Smooth muscle cell (in vitro differentiated cells): ENCODE measurements at regions not wholly inside any gene's neighbourhood (a gene's known extent, or its start where the extent isn't known, plus 50 kb on each side); places are given as distances from the start of the nearest gene placed in this dataset.

ENCODE experiments used
- DNase-seq: peaks from one replicate; lab custom pipeline; 2025; ENCODE audit not compliant: unreplicated experiment; lab: John Stamatoyannopoulos, UW
- H2AFZ ChIP-seq: fragments of 200-600 bp; sonication (generic); 2 replicates; pipeline ENCODE4 v1.6.0; 2016; ENCODE audit warnings: antibody characterized with exemption, low read depth, mild to moderate bottlenecking
- H3F3A ChIP-seq: fragments of 200-600 bp; sonication (generic); 2 replicates; pipeline ENCODE4 v1.6.0; 2017; ENCODE audit warnings: antibody characterized with exemption, low read depth
- H3K27ac ChIP-seq: fragments of 200-600 bp; sonication (generic); 2 replicates; pipeline ENCODE4 v1.5.1; 2016; ENCODE audit warnings: low read depth, mild to moderate bottlenecking
- H3K27me3 ChIP-seq: fragments of 200-600 bp; sonication (generic); 2 replicates; pipeline ENCODE4 v1.6.1; 2016; ENCODE audit warnings: low read depth, mild to moderate bottlenecking
- H3K36me3 ChIP-seq: fragments of 200-600 bp; sonication (generic); 2 replicates; pipeline ENCODE4 v1.5.1; 2016; ENCODE audit warnings: low read depth
- H3K4me1 ChIP-seq: fragments of 200-600 bp; sonication (generic); 2 replicates; pipeline ENCODE4 v1.5.1; 2016; ENCODE audit warnings: low read depth
- H3K4me2 ChIP-seq: fragments of 200-600 bp; sonication (generic); 2 replicates; pipeline ENCODE4 v1.6.0; 2016; ENCODE audit warnings: mild to moderate bottlenecking
- H3K4me3 ChIP-seq: fragments of 200-600 bp; sonication (generic); 2 replicates; pipeline ENCODE4 v1.5.1; 2016; ENCODE audit warnings: mild to moderate bottlenecking
- H3K79me2 ChIP-seq: fragments of 200-600 bp; sonication (generic); 2 replicates; pipeline ENCODE4 v1.6.0; 2016; ENCODE audit warnings: low read depth, mild to moderate bottlenecking
- H3K9ac ChIP-seq: fragments of 200-600 bp; sonication (generic); 2 replicates; pipeline ENCODE4 v1.6.0; 2016; ENCODE audit warnings: low read depth
- H3K9me3 ChIP-seq: fragments of 200-600 bp; sonication (generic); replicated peaks from 2 replicates; pipeline ENCODE4 v1.5.1; 2016; ENCODE audit warnings: low read depth
- H4K20me1 ChIP-seq: fragments of 200-600 bp; sonication (generic); 2 replicates; pipeline ENCODE4 v1.6.0; 2016; ENCODE audit warnings: low read depth
- WGBS: methylation state at CpG from one replicate; pipeline ENCODE4 v1.1.7; 2016; ENCODE audit warnings: low lambda C conversion rate; 5-methylcytosine and 5-hydroxymethylcytosine counted together
- TF ChIP-seq, protein P1 (sequence below): fragments of 200-600 bp; sonication (generic); IDR thresholded peaks from 2 replicates; pipeline ENCODE4 v1.5.1; 2017; ENCODE audit warnings: borderline replicate concordance, mild to moderate bottlenecking, antibody characterized with exemption; ENCODE audit not compliant: insufficient read depth, poor library complexity, severe bottlenecking

DNA sequence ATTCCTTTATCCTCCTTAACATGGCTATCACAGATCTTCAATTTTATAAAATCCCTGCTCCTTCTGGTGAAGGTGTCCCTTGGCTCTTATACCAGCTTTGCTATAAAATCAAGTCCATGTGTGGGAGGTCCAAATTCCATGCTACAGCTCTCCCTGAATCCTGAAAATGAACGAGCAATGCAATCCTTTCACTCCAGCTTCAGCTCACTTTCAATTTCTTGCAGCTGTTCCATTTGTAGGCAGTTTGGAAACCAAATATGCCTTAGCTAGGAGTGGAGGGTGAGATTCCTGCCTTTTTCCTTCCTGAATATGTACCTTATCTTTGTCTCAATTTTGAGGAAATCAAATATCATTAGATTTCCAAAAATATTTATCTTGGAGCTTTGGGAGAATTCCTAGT lies 402.6 kb downstream of the TTLL7 start:
- no peaks in the 10 kb centered on the region for H3K9me3 ChIP-seq
- H3K36me3 ChIP-seq: no peaks in the 10 kb centered on the region
- no peak overlapping the region for H3K4me3 ChIP-seq
- no peak for DNase-seq
- TF ChIP-seq, protein P1, sequence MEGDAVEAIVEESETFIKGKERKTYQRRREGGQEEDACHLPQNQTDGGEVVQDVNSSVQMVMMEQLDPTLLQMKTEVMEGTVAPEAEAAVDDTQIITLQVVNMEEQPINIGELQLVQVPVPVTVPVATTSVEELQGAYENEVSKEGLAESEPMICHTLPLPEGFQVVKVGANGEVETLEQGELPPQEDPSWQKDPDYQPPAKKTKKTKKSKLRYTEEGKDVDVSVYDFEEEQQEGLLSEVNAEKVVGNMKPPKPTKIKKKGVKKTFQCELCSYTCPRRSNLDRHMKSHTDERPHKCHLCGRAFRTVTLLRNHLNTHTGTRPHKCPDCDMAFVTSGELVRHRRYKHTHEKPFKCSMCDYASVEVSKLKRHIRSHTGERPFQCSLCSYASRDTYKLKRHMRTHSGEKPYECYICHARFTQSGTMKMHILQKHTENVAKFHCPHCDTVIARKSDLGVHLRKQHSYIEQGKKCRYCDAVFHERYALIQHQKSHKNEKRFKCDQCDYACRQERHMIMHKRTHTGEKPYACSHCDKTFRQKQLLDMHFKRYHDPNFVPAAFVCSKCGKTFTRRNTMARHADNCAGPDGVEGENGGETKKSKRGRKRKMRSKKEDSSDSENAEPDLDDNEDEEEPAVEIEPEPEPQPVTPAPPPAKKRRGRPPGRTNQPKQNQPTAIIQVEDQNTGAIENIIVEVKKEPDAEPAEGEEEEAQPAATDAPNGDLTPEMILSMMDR: no peak
- H2AFZ ChIP-seq: no peak overlapping the region
- no peaks in the 10 kb centered on the region for H4K20me1 ChIP-seq
- no peaks in the 10 kb centered on the region for H3F3A ChIP-seq
- H3K79me2 ChIP-seq: no peaks in the 10 kb centered on the region
- no peak overlapping the region for H3K4me2 ChIP-seq
- WGBS: 83% methylated on average over 1 of the region's 1 CpG
- no peak overlapping the region for H3K27ac ChIP-seq
- H3K27me3 ChIP-seq: no peaks in the 10 kb centered on the region
- no peak overlapping the region for H3K9ac ChIP-seq
- no peaks in the 10 kb centered on the region for H3K4me1 ChIP-seq

DNA sequence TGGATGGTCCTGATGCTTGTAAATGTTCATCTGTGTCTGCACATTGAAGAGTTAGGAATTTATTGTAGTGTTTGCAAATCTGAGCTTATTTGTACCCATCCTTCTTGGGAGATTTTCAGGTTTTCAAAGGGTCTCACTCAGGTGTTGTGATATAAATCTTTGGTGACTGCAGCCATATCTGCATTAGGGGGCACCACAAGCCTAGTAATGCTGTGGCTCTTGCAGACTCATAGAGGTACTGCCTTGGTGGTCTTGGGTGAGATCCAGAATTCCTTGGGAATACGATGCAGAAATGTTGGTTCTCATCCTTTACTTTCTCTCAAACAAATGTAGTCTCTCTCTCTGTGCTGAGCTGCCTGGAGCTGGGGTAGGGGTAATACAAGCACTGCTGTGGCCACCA lies 405.9 kb downstream of the TTLL7 start:
- Histone ChIP-seq H3K27ac (no peak overlapping the region), H3K4me2 (no peak overlapping the region), H3K27me3 (no peaks in the 10 kb centered on the region), H3F3A (no peaks in the 10 kb centered on the region), H3K79me2 (no peaks in the 10 kb centered on the region), H3K4me3 (no peak overlapping the region), H2AFZ (no peak overlapping the region), H3K9me3 (no peaks in the 10 kb centered on the region), H3K4me1 (no peaks in the 10 kb centered on the region), H3K9ac (no peak overlapping the region), H4K20me1 (no peaks in the 10 kb centered on the region), H3K36me3 (no peaks in the 10 kb centered on the region)
- TF ChIP-seq, protein P1: no peak
- no peak for DNase-seq
- 92% methylated on average over 1 of the region's 1 CpG for WGBS

DNA sequence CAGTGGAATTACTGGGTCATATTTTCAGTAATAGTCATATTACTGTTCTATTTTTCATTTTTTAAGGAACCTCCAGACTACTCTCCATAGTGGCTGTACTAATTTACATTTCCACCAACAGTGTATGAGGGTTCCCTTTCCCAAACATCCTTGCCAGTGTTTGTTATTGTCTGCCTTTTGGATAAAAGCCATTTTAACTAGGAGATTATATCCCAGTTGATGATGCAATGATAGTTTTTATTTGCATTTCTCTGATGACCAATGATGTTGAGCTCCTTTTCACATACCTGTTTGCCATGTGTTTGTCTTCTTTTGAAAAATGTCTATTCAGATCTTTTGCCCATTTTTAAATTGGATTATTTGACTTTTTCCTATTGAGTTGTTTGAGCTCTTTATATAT lies 410.8 kb downstream of the TTLL7 start:
- no peak for DNase-seq

More for the DNA sequence above, 410.8 kb downstream of the TTLL7 start:
- no peaks in the 10 kb centered on the region for H3K27me3 ChIP-seq
- H3K4me2 ChIP-seq: no peak overlapping the region
- H3K27ac ChIP-seq: no peak overlapping the region
- no peaks in the 10 kb centered on the region for H3F3A ChIP-seq
- no peaks in the 10 kb centered on the region for H4K20me1 ChIP-seq
- TF ChIP-seq, protein P1: no peak
- no peaks in the 10 kb centered on the region for H3K79me2 ChIP-seq
- no peak overlapping the region for H2AFZ ChIP-seq
- no peaks in the 10 kb centered on the region for H3K36me3 ChIP-seq
- no peak overlapping the region for H3K9ac ChIP-seq
- no peaks in the 10 kb centered on the region for H3K9me3 ChIP-seq
- H3K4me1 ChIP-seq: no peaks in the 10 kb centered on the region
- no peak overlapping the region for H3K4me3 ChIP-seq
